HG03457 (cell line): ENCODE measurements at regions not wholly inside any gene's neighbourhood (a gene's known extent, or its start where the extent isn't known, plus 50 kb on each side); places are given as distances from the start of the nearest gene placed in this dataset.

ENCODE experiments used
- ATAC-seq: cut with Tn5 transposase; IDR thresholded peaks from one replicate; pipeline ENCODE4 v1.9.1; 2021; ENCODE audit warnings: moderate number of reproducible peaks; ENCODE audit not compliant: unreplicated experiment

- no peak for ATAC-seq
Measured at GRCh38 chr15:39110336-39110735, 470.5 kb upstream of the THBS1 start.

GRCh38 chr15:39110746-39111145, 470.1 kb upstream of the THBS1 start:
- no peak for ATAC-seq

GRCh38 chr15:39113741-39114140, 467.1 kb upstream of the THBS1 start:
- ATAC-seq: no peak

- no peak for ATAC-seq
Measured at GRCh38 chr15:39114690-39115378, 466.0 kb upstream of the THBS1 start.

GRCh38 chr15:39115379-39116057, 465.4 kb upstream of the THBS1 start:
- ATAC-seq: no peak

GRCh38 chr15:39118510-39118909, 462.4 kb upstream of the THBS1 start:
- ATAC-seq: no peak

- ATAC-seq: no peak
Measured at GRCh38 chr15:39124155-39124552, 456.7 kb upstream of the THBS1 start.

- no peak for ATAC-seq
Measured at GRCh38 chr15:39124553-39125171, 456.2 kb upstream of the THBS1 start.

GRCh38 chr15:39125226-39125625, 455.7 kb upstream of the THBS1 start:
- no peak for ATAC-seq

- ATAC-seq: no peak
Measured at GRCh38 chr15:39125904-39126303, 455.0 kb upstream of the THBS1 start.

- no peak for ATAC-seq
Measured at GRCh38 chr15:39127151-39127790, 453.6 kb upstream of the THBS1 start.

- ATAC-seq: no peak
Measured at GRCh38 chr15:39127925-39128617, 452.8 kb upstream of the THBS1 start.

- no peak for ATAC-seq
Measured at GRCh38 chr15:39128746-39129145, 452.1 kb upstream of the THBS1 start.

GRCh38 chr15:39130556-39131379, 450.1 kb upstream of the THBS1 start:
- ATAC-seq: no peak

- ATAC-seq: no peak
Measured at GRCh38 chr15:39131609-39132008, 449.3 kb upstream of the THBS1 start.

GRCh38 chr15:39132070-39132469, 448.8 kb upstream of the THBS1 start:
- no peak for ATAC-seq

- no peak for ATAC-seq
Measured at GRCh38 chr15:39132954-39133600, 447.8 kb upstream of the THBS1 start.

- ATAC-seq: no peak
Measured at GRCh38 chr15:39134282-39134681, 446.6 kb upstream of the THBS1 start.

GRCh38 chr15:39135989-39136388, 444.9 kb upstream of the THBS1 start:
- no peak for ATAC-seq
